ENCODE measurements at regions not wholly inside any gene's neighbourhood (a gene's known extent, or its start where the extent isn't known, plus 50 kb on each side); places are given as distances from the start of the nearest gene placed in this dataset.

- H3K4me1 ChIP-seq, result no peaks in the 10 kb centered on the region
- no peak overlapping the region for H3K27ac ChIP-seq
- TF ChIP-seq POLR2A (IDR thresholded peaks at IDR 0.05), result no peak
- TF ChIP-seq, protein P1, sequence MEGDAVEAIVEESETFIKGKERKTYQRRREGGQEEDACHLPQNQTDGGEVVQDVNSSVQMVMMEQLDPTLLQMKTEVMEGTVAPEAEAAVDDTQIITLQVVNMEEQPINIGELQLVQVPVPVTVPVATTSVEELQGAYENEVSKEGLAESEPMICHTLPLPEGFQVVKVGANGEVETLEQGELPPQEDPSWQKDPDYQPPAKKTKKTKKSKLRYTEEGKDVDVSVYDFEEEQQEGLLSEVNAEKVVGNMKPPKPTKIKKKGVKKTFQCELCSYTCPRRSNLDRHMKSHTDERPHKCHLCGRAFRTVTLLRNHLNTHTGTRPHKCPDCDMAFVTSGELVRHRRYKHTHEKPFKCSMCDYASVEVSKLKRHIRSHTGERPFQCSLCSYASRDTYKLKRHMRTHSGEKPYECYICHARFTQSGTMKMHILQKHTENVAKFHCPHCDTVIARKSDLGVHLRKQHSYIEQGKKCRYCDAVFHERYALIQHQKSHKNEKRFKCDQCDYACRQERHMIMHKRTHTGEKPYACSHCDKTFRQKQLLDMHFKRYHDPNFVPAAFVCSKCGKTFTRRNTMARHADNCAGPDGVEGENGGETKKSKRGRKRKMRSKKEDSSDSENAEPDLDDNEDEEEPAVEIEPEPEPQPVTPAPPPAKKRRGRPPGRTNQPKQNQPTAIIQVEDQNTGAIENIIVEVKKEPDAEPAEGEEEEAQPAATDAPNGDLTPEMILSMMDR (IDR thresholded peaks at IDR 0.05), result no peak
- no peaks in the 10 kb centered on the region for H3K27me3 ChIP-seq
- no peaks in the 10 kb centered on the region for H3K9me3 ChIP-seq
- no peaks in the 10 kb centered on the region for H3K36me3 ChIP-seq
- intact Hi-C loops (cut with DNase I; ENCODE audit: low total_unique reads), result no loop called here
- H3K4me3 ChIP-seq, result no peak overlapping the region
- no peak for DNase-seq
Measured at GRCh38 chr6:145323646-145324045, 411.7 kb downstream of the EPM2A start.

DNA sequence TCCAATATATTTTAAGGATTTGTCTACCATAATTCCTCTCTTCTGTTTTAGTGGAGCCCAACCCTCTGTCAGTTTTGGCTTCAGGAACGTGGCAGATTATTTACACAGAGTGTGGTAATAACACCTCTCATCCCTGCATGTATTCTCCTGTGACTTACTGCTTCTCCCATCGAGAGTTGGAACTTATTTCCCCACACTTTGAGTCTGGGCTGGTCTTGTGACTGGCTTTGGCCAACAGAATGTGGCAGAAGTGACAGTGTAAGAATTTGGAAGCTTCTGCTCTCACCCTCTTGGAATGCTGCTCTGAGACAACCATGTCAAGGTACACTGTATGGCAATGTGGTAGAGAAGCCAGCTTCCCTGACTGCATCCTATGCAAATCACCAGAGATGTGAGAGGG is 407.7 kb downstream of the EPM2A start:
- no peaks in the 10 kb centered on the region for H3K27me3 ChIP-seq
- no peaks in the 10 kb centered on the region for H3K9me3 ChIP-seq
- no peak for TF ChIP-seq POLR2A (IDR thresholded peaks at IDR 0.05)
- TF ChIP-seq, protein P1 (IDR thresholded peaks at IDR 0.05), result no peak
- no peak for DNase-seq
- H3K27ac ChIP-seq, result no peak overlapping the region
- H3K4me1 ChIP-seq, result no peaks in the 10 kb centered on the region
- intact Hi-C loops (cut with DNase I; ENCODE audit: low total_unique reads), result no loop called here
- no peaks in the 10 kb centered on the region for H3K36me3 ChIP-seq
- no peak overlapping the region for H3K4me3 ChIP-seq

GRCh38 chr6:145329257-145329656 is 406.1 kb downstream of the EPM2A start:
- DNase-seq, result no peak
- intact Hi-C loops (cut with DNase I; ENCODE audit: low total_unique reads), result no loop called here
- H3K27me3 ChIP-seq, result no peaks in the 10 kb centered on the region
- no peaks in the 10 kb centered on the region for H3K36me3 ChIP-seq
- TF ChIP-seq, protein P1 (IDR thresholded peaks at IDR 0.05), result no peak
- TF ChIP-seq POLR2A (IDR thresholded peaks at IDR 0.05), result no peak
- H3K4me1 ChIP-seq, result no peaks in the 10 kb centered on the region
- no peak overlapping the region for H3K27ac ChIP-seq
- H3K4me3 ChIP-seq, result no peak overlapping the region
- no peaks in the 10 kb centered on the region for H3K9me3 ChIP-seq

GRCh38 chr6:145331066-145331465 is 404.3 kb downstream of the EPM2A start:
- no peak for TF ChIP-seq POLR2A (IDR thresholded peaks at IDR 0.05)
- TF ChIP-seq, protein P1 (IDR thresholded peaks at IDR 0.05), result no peak
- H3K9me3 ChIP-seq, result no peaks in the 10 kb centered on the region
- H3K4me3 ChIP-seq, result no peak overlapping the region
- H3K27me3 ChIP-seq, result no peaks in the 10 kb centered on the region
- intact Hi-C loops (cut with DNase I; ENCODE audit: low total_unique reads), result no loop called here
- H3K27ac ChIP-seq, result no peak overlapping the region
- no peaks in the 10 kb centered on the region for H3K36me3 ChIP-seq
- no peaks in the 10 kb centered on the region for H3K4me1 ChIP-seq
- no peak for DNase-seq

DNA sequence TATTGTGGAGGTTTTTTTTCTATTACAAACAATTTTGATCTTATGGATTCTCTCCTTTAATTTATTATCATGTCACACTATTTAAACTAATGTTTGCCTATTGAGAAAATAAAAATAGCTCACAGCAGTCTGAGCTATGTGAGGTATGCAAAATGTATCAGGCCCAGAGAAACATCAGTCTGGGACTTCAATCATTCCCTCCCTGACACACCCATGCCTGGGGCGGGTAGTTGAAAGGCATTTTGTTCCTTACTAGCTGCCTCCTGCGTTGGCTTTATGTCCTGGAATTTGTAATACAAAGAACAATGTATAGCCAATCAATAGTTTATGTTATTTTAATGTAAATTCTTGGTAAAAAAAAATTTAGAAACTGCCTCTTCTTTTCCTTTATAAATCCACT is 403.3 kb downstream of the EPM2A start:
- H3K27me3 ChIP-seq, result no peaks in the 10 kb centered on the region
- no peak overlapping the region for H3K27ac ChIP-seq
- no peak for DNase-seq
- H3K4me1 ChIP-seq, result no peaks in the 10 kb centered on the region
- no peaks in the 10 kb centered on the region for H3K9me3 ChIP-seq
- H3K36me3 ChIP-seq, result no peaks in the 10 kb centered on the region
- no peak for TF ChIP-seq POLR2A (IDR thresholded peaks at IDR 0.05)
- TF ChIP-seq, protein P1 (IDR thresholded peaks at IDR 0.05), result no peak
- intact Hi-C loops (cut with DNase I; ENCODE audit: low total_unique reads), result no loop called here
- no peak overlapping the region for H3K4me3 ChIP-seq
